Large intestine (tissue), 3 donors: ENCODE measurements at regions not wholly inside any gene's neighbourhood (a gene's known extent, or its start where the extent isn't known, plus 50 kb on each side); places are given as distances from the start of the nearest gene placed in this dataset.

Experiments used
- DNase-seq, 2 donors: peaks; one replicate each; pipeline versions ENCODE4 v3.0.0 to v3.0.0-alpha.2; 2013
- H3K27ac ChIP-seq: one replicate; pipeline ENCODE4 v1.5.1; 2013; ENCODE audit warnings: low read length
- H3K27me3 ChIP-seq: 2 replicates; pipeline ENCODE4 v1.6.1; 2013; ENCODE audit warnings: low read length; ENCODE audit not compliant: control insufficient read depth, insufficient read depth
- H3K36me3 ChIP-seq: 2 replicates; pipeline ENCODE4 v1.6.1; 2013; ENCODE audit warnings: low read length; ENCODE audit not compliant: control insufficient read depth, insufficient read depth
- H3K4me1 ChIP-seq: one replicate; pipeline ENCODE4 v1.6.1; 2013; ENCODE audit warnings: low read length; ENCODE audit not compliant: control insufficient read depth, insufficient read depth
- H3K4me3 ChIP-seq: one replicate; pipeline ENCODE4 v1.5.1; 2013; ENCODE audit warnings: low read length
- H3K9me3 ChIP-seq: one replicate; pipeline ENCODE4 v1.6.1; 2013; ENCODE audit warnings: mild to moderate bottlenecking, low read depth, low read length, moderate library complexity; ENCODE audit not compliant: control insufficient read depth
- WGBS: methylation state at CpG from one replicate; pipeline ENCODE4 v1.1.5; 2013; ENCODE audit warnings: low lambda C conversion rate; ENCODE audit not compliant: insufficient coverage; 5-methylcytosine and 5-hydroxymethylcytosine counted together

- Histone ChIP-seq H3K36me3 (no peaks in the 10 kb centered on the region), H3K27me3 (no peaks in the 10 kb centered on the region), H3K27ac (no peak overlapping the region), H3K4me1 (no peaks in the 10 kb centered on the region), H3K9me3 (no peaks in the 10 kb centered on the region), H3K4me3 (no peak overlapping the region)
- WGBS: no CpG with 5 or more reads among the region's 4 CpGs
- DNase-seq: no peak
These were observed 83.6 kb upstream of the CACUL1 start for GRCh38 chr10:118838364-118838763.

DNA sequence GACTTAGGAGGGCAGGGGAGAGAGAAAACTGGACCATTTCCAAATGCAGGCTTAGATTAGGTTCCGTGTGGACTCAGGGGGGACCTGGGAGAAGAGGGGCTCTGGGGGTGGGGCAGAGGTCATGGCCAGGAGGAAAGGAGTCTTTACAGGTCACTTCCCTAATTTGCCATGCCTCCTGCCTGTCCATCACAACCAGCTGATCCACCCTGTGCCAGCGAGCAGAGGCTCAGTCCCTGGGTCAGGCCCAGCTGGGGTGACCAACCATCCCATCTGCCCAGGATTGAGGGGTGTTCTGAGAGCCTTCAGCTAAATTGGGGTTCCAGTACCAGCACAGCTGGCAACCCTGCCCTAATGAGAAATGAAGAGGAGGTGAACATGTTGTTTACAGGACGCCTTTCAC lies 84.6 kb upstream of the CACUL1 start:
- no peaks in the 10 kb centered on the region for H3K36me3 ChIP-seq
- no peak overlapping the region for H3K27ac ChIP-seq
- H3K27me3 ChIP-seq: no peaks in the 10 kb centered on the region
- H3K9me3 ChIP-seq: no peaks in the 10 kb centered on the region
- no CpG with 5 or more reads among the region's 3 CpGs for WGBS
- no peak for DNase-seq
- no peak overlapping the region for H3K4me3 ChIP-seq
- H3K4me1 ChIP-seq: no peaks in the 10 kb centered on the region

- WGBS: 67% methylated on average over 1 of the region's 12 CpGs
- H3K36me3 ChIP-seq: no peaks in the 10 kb centered on the region
- H3K4me3 ChIP-seq: no peak overlapping the region
- H3K27ac ChIP-seq: no peak overlapping the region
- H3K9me3 ChIP-seq: no peaks in the 10 kb centered on the region
- H3K4me1 ChIP-seq: no peaks in the 10 kb centered on the region
- no peaks in the 10 kb centered on the region for H3K27me3 ChIP-seq
- DNase-seq: no peak
These were observed 85.5 kb upstream of the CACUL1 start for GRCh38 chr10:118840071-118840775.

GRCh38 chr10:118840776-118841468 lies 86.2 kb upstream of the CACUL1 start:
- Histone ChIP-seq H3K9me3 (no peaks in the 10 kb centered on the region), H3K27ac (no peak overlapping the region), H3K36me3 (no peaks in the 10 kb centered on the region), H3K4me1 (no peaks in the 10 kb centered on the region), H3K4me3 (no peak overlapping the region), H3K27me3 (peaks cover under 1% of the 10 kb centered on the region)
- WGBS: no CpG with 5 or more reads among the region's 11 CpGs
- DNase-seq: no peak

- Histone ChIP-seq H3K4me1 (no peaks in the 10 kb centered on the region), H3K36me3 (no peaks in the 10 kb centered on the region), H3K27ac (no peak overlapping the region), H3K27me3 (peaks cover 2% of the 10 kb centered on the region), H3K4me3 (no peak overlapping the region), H3K9me3 (no peaks in the 10 kb centered on the region)
- WGBS: no CpG with 5 or more reads among the region's 17 CpGs
- DNase-seq: no peak
These were observed 87.3 kb upstream of the CACUL1 start for GRCh38 chr10:118841881-118842605.

- no peaks in the 10 kb centered on the region for H3K36me3 ChIP-seq
- no peak overlapping the region for H3K4me3 ChIP-seq
- no CpG with 5 or more reads among the region's 4 CpGs for WGBS
- no peaks in the 10 kb centered on the region for H3K9me3 ChIP-seq
- H3K4me1 ChIP-seq: no peaks in the 10 kb centered on the region
- DNase-seq: no peak
- H3K27ac ChIP-seq: no peak overlapping the region
- peaks cover 2% of the 10 kb centered on the region for H3K27me3 ChIP-seq
These were observed 88.3 kb upstream of the CACUL1 start for GRCh38 chr10:118842843-118843624.

- Histone ChIP-seq H3K27me3 (peaks cover 2% of the 10 kb centered on the region), H3K27ac (no peak overlapping the region), H3K4me3 (no peak overlapping the region), H3K4me1 (no peaks in the 10 kb centered on the region), H3K36me3 (no peaks in the 10 kb centered on the region), H3K9me3 (no peaks in the 10 kb centered on the region)
- WGBS: 100% methylated on average over 1 of the region's 7 CpGs
- DNase-seq: no peak
These were observed 89.0 kb upstream of the CACUL1 start for GRCh38 chr10:118843647-118844265.

DNA sequence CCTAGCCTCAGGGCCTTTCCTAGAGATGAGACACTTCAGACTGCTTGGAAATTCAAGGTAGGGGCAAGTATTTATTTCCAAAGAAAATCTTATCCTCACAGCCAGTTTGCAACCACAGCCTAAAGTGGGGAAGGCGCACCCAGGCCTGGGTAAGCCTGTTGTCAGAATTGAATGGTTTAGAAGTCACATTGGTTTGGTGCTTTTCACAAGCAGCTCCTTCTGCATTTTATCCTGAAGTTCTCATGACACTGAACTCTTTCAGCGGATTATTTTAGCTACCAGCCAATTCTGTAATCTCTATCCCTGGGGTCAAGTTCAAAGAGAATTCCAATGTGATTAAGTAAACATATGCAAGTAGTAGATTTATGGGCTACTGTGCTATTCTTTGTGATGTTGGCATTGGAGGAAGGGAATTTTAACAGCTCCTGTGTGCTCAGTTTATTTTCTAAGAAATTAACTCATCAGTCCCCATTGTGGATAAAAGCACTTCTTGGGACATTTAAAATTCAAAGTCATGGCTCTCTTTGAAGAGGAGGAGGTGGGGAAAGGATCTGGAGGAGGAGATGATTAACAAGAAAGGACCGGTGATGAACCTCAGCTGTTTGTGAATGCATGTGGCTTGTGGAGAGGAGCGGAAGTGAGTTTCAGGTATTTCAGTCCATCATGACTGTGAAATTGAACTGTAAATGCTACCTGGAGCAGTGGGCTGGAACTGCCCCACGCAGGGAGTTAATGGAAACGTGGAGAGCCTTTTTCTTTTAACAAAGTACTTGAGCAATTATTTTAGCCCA lies 90.2 kb upstream of the CACUL1 start:
- WGBS: 50% methylated on average over 2 of the region's 6 CpGs
- Histone ChIP-seq H3K27ac (no peak overlapping the region), H3K9me3 (no peaks in the 10 kb centered on the region)

DNA sequence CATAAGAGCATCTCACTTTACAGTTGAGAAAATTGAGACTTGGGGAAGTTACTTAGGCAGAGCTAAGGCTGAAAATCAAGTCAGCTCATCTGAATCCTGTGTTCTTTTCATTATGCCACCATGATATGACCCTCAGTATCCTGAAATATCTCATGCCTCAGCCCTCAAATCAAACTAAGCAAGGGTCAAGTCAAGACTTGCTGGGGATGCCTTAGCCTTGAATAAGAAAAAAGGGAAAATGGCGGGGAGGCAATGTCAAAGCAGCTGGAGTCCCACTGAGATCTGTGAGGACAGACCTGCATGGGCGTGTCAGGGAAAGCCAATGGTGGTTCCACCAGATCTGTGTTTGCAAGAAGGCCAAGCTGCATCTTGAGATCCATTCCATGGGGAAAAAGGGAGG lies 91.0 kb upstream of the CACUL1 start:
- no peaks in the 10 kb centered on the region for H3K4me1 ChIP-seq
- H3K4me3 ChIP-seq: no peak overlapping the region
- no peaks in the 10 kb centered on the region for H3K36me3 ChIP-seq
- no CpG with 5 or more reads among the region's 2 CpGs for WGBS
- no peaks in the 10 kb centered on the region for H3K9me3 ChIP-seq
- H3K27ac ChIP-seq: no peak overlapping the region
- peaks cover 2% of the 10 kb centered on the region for H3K27me3 ChIP-seq
- no peak for DNase-seq

More for the DNA sequence above, 90.2 kb upstream of the CACUL1 start:
- DNase-seq: no peak
- no peaks in the 10 kb centered on the region for H3K4me1 ChIP-seq
- no peaks in the 10 kb centered on the region for H3K36me3 ChIP-seq
- H3K27me3 ChIP-seq: peaks cover 2% of the 10 kb centered on the region
- H3K4me3 ChIP-seq: no peak overlapping the region
